ENCODE measurements at regions not wholly inside any gene's neighbourhood (a gene's known extent, or its start where the extent isn't known, plus 50 kb on each side); places are given as distances from the start of the nearest gene placed in this dataset.

DNA sequence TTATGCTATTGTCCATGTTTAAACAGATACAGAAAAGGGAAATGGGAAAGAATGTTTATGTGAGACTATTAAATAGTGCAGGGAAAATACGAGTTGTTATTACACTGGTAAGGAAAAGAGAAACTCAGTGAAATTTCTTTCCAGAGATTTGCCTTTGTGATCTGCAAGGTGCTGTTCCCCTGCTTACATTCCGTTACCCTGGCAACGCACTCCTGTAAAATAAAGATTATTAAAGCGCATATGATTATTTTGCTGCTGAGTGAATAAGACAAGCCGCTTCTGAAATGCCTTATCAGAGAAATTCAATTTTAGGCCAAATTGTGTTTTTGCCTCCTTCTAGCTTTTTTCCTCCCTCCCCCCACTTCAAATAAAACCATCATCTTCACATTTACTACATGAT lies 328.6 kb upstream of the PMFBP1 start:
- TF ChIP-seq SP7 (tag by site-specific recombination; IDR thresholded peaks at IDR 0.05) (no peak), ZSCAN23 (tag by site-specific recombination; IDR thresholded peaks at IDR 0.05) (no peak), ZNF155 (tag by site-specific recombination; IDR thresholded peaks at IDR 0.05) (no peak), CTCF (tag by site-specific recombination; IDR thresholded peaks at IDR 0.05) (no peak), ZNF174 (tag by site-specific recombination; IDR thresholded peaks at IDR 0.05) (no peak), ZNF221 (tag by site-specific recombination; IDR thresholded peaks at IDR 0.05; ENCODE audit: borderline replicate concordance) (no peak), ZNF18 (tag by site-specific recombination; IDR thresholded peaks at IDR 0.05) (no peak), ZNF510 (tag by site-specific recombination; IDR thresholded peaks at IDR 0.05; ENCODE audit: insufficient replicate concordance) (no peak), PATZ1 (tag by site-specific recombination; IDR thresholded peaks at IDR 0.05) (no peak), ZNF121 (tag by site-specific recombination; IDR thresholded peaks at IDR 0.05) (no peak), ZNF747 (tag by site-specific recombination; IDR thresholded peaks at IDR 0.05) (no peak), YY1 (tag by site-specific recombination; IDR thresholded peaks at IDR 0.05) (no peak)
